GM19023 (cell line): ENCODE measurements at regions not wholly inside any gene's neighbourhood (a gene's known extent, or its start where the extent isn't known, plus 50 kb on each side); places are given as distances from the start of the nearest gene placed in this dataset.

Experiments used
- ATAC-seq: cut with Tn5 transposase; IDR thresholded peaks from one replicate; pipeline ENCODE4 v1.9.1; 2021; ENCODE audit warnings: mild to moderate bottlenecking, moderate library complexity; ENCODE audit not compliant: unreplicated experiment

- no peak for ATAC-seq
Measured at GRCh38 chr10:2296179-2296891, 559.0 kb upstream of the ADARB2 start.

- ATAC-seq, result no peak
Measured at GRCh38 chr10:2294739-2295138, 557.4 kb upstream of the ADARB2 start.

GRCh38 chr10:2284071-2284470 lies 546.7 kb upstream of the ADARB2 start:
- no peak for ATAC-seq

GRCh38 chr10:2282202-2282601 lies 544.9 kb upstream of the ADARB2 start:
- ATAC-seq, result no peak

- no peak for ATAC-seq
Measured at GRCh38 chr10:2280713-2281300, 543.5 kb upstream of the ADARB2 start.

GRCh38 chr10:2279711-2280110 lies 542.4 kb upstream of the ADARB2 start:
- ATAC-seq, result no peak

- no peak for ATAC-seq
Measured at GRCh38 chr10:2278363-2278762, 541.0 kb upstream of the ADARB2 start.

GRCh38 chr10:2263561-2263960 lies 526.2 kb upstream of the ADARB2 start:
- no peak for ATAC-seq

- ATAC-seq, result no peak
Measured at GRCh38 chr10:2262878-2263277, 525.6 kb upstream of the ADARB2 start.

- ATAC-seq, result no peak
Measured at GRCh38 chr10:2262333-2262732, 525.0 kb upstream of the ADARB2 start.

GRCh38 chr10:2256241-2256640 lies 518.9 kb upstream of the ADARB2 start:
- no peak for ATAC-seq

GRCh38 chr10:2252096-2252495 lies 514.8 kb upstream of the ADARB2 start:
- no peak for ATAC-seq

GRCh38 chr10:2251631-2252030 lies 514.3 kb upstream of the ADARB2 start:
- no peak for ATAC-seq

GRCh38 chr10:2246747-2247146 lies 509.4 kb upstream of the ADARB2 start:
- ATAC-seq, result no peak

GRCh38 chr10:2245580-2245979 lies 508.3 kb upstream of the ADARB2 start:
- ATAC-seq, result no peak

- no peak for ATAC-seq
Measured at GRCh38 chr10:2244471-2244870, 507.1 kb upstream of the ADARB2 start.

GRCh38 chr10:2236876-2237275 lies 499.6 kb upstream of the ADARB2 start:
- no peak for ATAC-seq

- ATAC-seq, result no peak
Measured at GRCh38 chr10:2232479-2232878, 495.2 kb upstream of the ADARB2 start.

GRCh38 chr10:2230478-2230877 lies 493.2 kb upstream of the ADARB2 start:
- ATAC-seq, result no peak

GRCh38 chr10:2228320-2228901 lies 491.1 kb upstream of the ADARB2 start:
- no peak for ATAC-seq

GRCh38 chr10:2225609-2226008 lies 488.3 kb upstream of the ADARB2 start:
- ATAC-seq, result no peak

GRCh38 chr10:2223548-2224320 lies 486.4 kb upstream of the ADARB2 start:
- no peak for ATAC-seq
